T-cell (primary cell): ENCODE measurements at regions not wholly inside any gene's neighbourhood (a gene's known extent, or its start where the extent isn't known, plus 50 kb on each side); places are given as distances from the start of the nearest gene placed in this dataset.

Experiments used
- ATAC-seq, 4 experiments: fragments of 200-7000 bp in 3 of 4; fragments of 150-1000 bp in 1 of 4; cut with Tn5 transposase; replicated peaks in 1 of 4; 1 replicate in 3 of 4; 2 replicates in 1 of 4; pipeline ENCODE4 v1.10.0; 2021; ENCODE audit warnings: moderate library complexity in 3 of 4, mild to moderate bottlenecking in 2 of 4, moderate number of reproducible peaks in 1 of 4
- CTCF ChIA-PET, 2 donors: fragments of 300-600 bp; sonication (Branson Sonifier 250); formaldehyde crosslinking; loops; one replicate each; lab custom pipeline; 2022; ENCODE audit warnings: antibody characterized with exemption in 2 of 2; lab: Charles Lee
- POLR2A ChIA-PET, 2 donors: fragments of 300-600 bp; sonication (Branson Sonifier 250); formaldehyde crosslinking; loops; one replicate each; lab custom pipeline; 2022; ENCODE audit warnings: antibody characterized with exemption in 2 of 2; lab: Charles Lee
- DNase-seq, 35 experiments: peaks; one replicate each; pipeline versions ENCODE4 v3.0.0 to v3.0.0-alpha.2; 2013 to 2023
- H3K27ac ChIP-seq: one replicate; pipeline ENCODE4 v1.5.1; 2013; ENCODE audit warnings: low read length
- H3K27me3 ChIP-seq, 2 experiments: replicated peaks in 1 of 2; 1 replicate in 1 of 2; 2 replicates in 1 of 2; pipeline versions ENCODE4 v1.6.1 to v1.7.0; 2013; ENCODE audit warnings: low read length in 1 of 2, mixed read lengths in 1 of 2; ENCODE audit not compliant: control insufficient read depth in 2 of 2, insufficient read depth in 2 of 2; ENCODE audit errors: extremely low read depth in 1 of 2
- H3K36me3 ChIP-seq, 2 donors: 1 replicate in 1 of 2; 2 replicates in 1 of 2; pipeline versions ENCODE4 v1.6.1 to v1.7.0; 2013; ENCODE audit warnings: low read length in 1 of 2; ENCODE audit not compliant: control insufficient read depth in 2 of 2, insufficient read depth in 1 of 2; ENCODE audit errors: extremely low read depth in 1 of 2
- H3K4me1 ChIP-seq, 2 experiments: 1 replicate in 1 of 2; 2 replicates in 1 of 2; pipeline versions ENCODE4 v1.6.1 to v1.7.0; 2013; ENCODE audit warnings: low read length in 2 of 2, mixed read lengths in 1 of 2; ENCODE audit not compliant: insufficient read depth in 2 of 2, control insufficient read depth in 1 of 2; ENCODE audit errors: extremely low read depth in 1 of 2
- H3K4me3 ChIP-seq, 2 donors: 1 replicate in 1 of 2; 2 replicates in 1 of 2; pipeline versions ENCODE4 v1.5.1 to v1.7.0; 2013; ENCODE audit warnings: mild to moderate bottlenecking in 2 of 2, low read length in 1 of 2, moderate library complexity in 1 of 2; ENCODE audit not compliant: control insufficient read depth in 1 of 2; ENCODE audit errors: extremely low read depth in 1 of 2
- H3K9me3 ChIP-seq: 2 replicates; pipeline ENCODE4 v1.7.0; 2013
- H3K27ac Mint-ChIP-seq, 2 donors: one replicate each; pipeline ENCODE4 v1.8.0; 2020 to 2021; ENCODE audit warnings: mild to moderate bottlenecking in 2 of 2, mixed read lengths in 2 of 2
- H3K27me3 Mint-ChIP-seq, 2 donors: one replicate each; pipeline ENCODE4 v1.8.0; 2021 to 2022; ENCODE audit warnings: mixed read lengths in 2 of 2
- H3K36me3 Mint-ChIP-seq: one replicate; pipeline ENCODE4 v1.8.0; 2021; ENCODE audit warnings: mixed read lengths
- H3K4me1 Mint-ChIP-seq, 3 donors: one replicate each; pipeline ENCODE4 v1.8.0; 2020 to 2022; ENCODE audit warnings: mixed read lengths in 3 of 3, mild to moderate bottlenecking in 1 of 3
- H3K4me3 Mint-ChIP-seq, 3 donors: one replicate each; pipeline ENCODE4 v1.8.0; 2020 to 2022; ENCODE audit warnings: mild to moderate bottlenecking in 3 of 3, mixed read lengths in 3 of 3, moderate library complexity in 3 of 3
- H3K9me3 Mint-ChIP-seq, 3 donors: one replicate each; pipeline ENCODE4 v1.8.0; 2020 to 2022; ENCODE audit warnings: mixed read lengths in 3 of 3
- WGBS: methylation state at CpG from one replicate; pipeline ENCODE4 v1.1.5; 2013; ENCODE audit warnings: missing lambda C conversion rate; ENCODE audit not compliant: insufficient coverage; 5-methylcytosine and 5-hydroxymethylcytosine counted together

DNA sequence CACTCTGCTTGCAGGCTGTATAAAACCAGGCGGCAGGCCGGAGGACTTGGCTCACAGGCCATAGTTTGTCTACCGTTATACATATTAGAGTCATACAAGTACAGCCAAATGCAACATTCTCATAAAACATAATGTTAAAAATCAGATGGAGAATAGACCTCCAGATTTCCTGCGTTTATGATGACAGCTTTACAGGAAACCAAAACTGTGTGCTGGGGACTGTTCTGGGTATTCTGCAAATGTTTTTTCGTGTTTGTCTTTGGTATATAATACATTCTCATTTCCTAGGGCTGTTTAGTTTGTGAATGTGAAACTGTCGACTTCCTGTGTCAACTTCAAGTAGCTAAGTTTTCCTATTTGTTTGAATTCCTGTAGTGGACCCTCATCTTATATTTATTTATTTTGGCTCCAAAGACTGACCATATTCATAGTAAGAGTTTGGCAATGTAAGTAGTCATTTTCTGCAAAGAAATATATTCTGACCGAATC is 79.5 kb upstream of the FAM9C start:
- ATAC-seq (peak; percentile 68 to 81 (median 76)), DNase-seq (peak in 1 of 35 experiments; percentile 28)
- no CpG with 5 or more reads among the region's 7 CpGs for WGBS
- Histone ChIP-seq H3K36me3 (no peaks in the 10 kb centered on the region), H3K9me3 (no peaks in the 10 kb centered on the region), H3K27me3 (no peaks in the 10 kb centered on the region), H3K4me1 (peaks cover 15 to 22% of the 10 kb centered on the region in 2 experiments), H3K27ac (peak overlapping the region; percentile 80), H3K4me3 (no peak overlapping the region)
- Mint-ChIP-seq H3K4me1 (peaks cover 40 to 54% (median 48%) of the 10 kb centered on the region in 3 donors), H3K36me3 (no peaks in the 10 kb centered on the region), H3K27ac (peak overlapping the region; percentile 82 to 96), H3K27me3 (peaks cover 0 to 32% of the 10 kb centered on the region in 2 donors), H3K9me3 (no peaks in the 10 kb centered on the region), H3K4me3 (peak overlapping the region; percentile 7 to 57 (median 39))
- POLR2A ChIA-PET = interaction anchor here in 1 of 2 donors (0.6 to 1.2 kb wide), 2 partner anchors 28 to 146 kb away, joined by 3 to 5 read pairs; no protein-coding TSS in a partner anchor
- CTCF ChIA-PET = interaction anchor here (0.5 to 0.7 kb wide), 6 partner anchors 76 to 360 kb away, joined by 3 to 8 read pairs (median 4); no protein-coding TSS in a partner anchor

GRCh38 chrX:13123247-13123856 is 78.9 kb upstream of the FAM9C start:
- Histone ChIP-seq H3K4me1 (peaks cover 15 to 22% of the 10 kb centered on the region in 2 experiments), H3K27ac (peak overlapping the region; percentile 80), H3K36me3 (no peaks in the 10 kb centered on the region), H3K9me3 (no peaks in the 10 kb centered on the region), H3K4me3 (no peak overlapping the region), H3K27me3 (no peaks in the 10 kb centered on the region)
- Mint-ChIP-seq H3K4me1 (peaks cover 37 to 53% (median 46%) of the 10 kb centered on the region in 3 donors), H3K27ac (peak overlapping the region; percentile 82 to 96), H3K9me3 (no peaks in the 10 kb centered on the region), H3K27me3 (peaks cover 0 to 32% of the 10 kb centered on the region in 2 donors), H3K36me3 (no peaks in the 10 kb centered on the region), H3K4me3 (peak overlapping the region in 2 of 3 donors; percentile 39 to 57)
- DNase-seq (peak in 1 of 35 experiments; percentile 14), ATAC-seq (peak in 1 of 4 experiments; percentile 46)
- ChIA-PET POLR2A (interaction anchor here in 1 of 2 donors (0.5 to 1.2 kb wide), 2 partner anchors 29 to 300 kb away, joined by 5 to 7 read pairs; no protein-coding TSS in a partner anchor), CTCF (interaction anchor here (0.5 to 0.7 kb wide), 6 partner anchors 12 to 360 kb away, joined by 3 to 8 read pairs (median 4); no protein-coding TSS in a partner anchor)
- no CpG with 5 or more reads among the region's 5 CpGs for WGBS

GRCh38 chrX:13121020-13121555 is 76.7 kb upstream of the FAM9C start:
- no peak overlapping the region for H3K4me3 Mint-ChIP-seq
- Histone ChIP-seq H3K9me3 (no peaks in the 10 kb centered on the region), H3K4me3 (no peak overlapping the region), H3K36me3 (no peaks in the 10 kb centered on the region), H3K4me1 (peaks cover 15 to 22% of the 10 kb centered on the region in 2 experiments), H3K27me3 (no peaks in the 10 kb centered on the region), H3K27ac (no peak overlapping the region)
- peaks cover 26 to 41% (median 37%) of the 10 kb centered on the region in 3 donors for H3K4me1 Mint-ChIP-seq
- ATAC-seq = no peak
- ChIA-PET POLR2A (interaction anchor here (0.5 to 0.6 kb wide), 3 partner anchors 103 to 355 kb away, joined by 3 to 5 read pairs (median 4); no protein-coding TSS in a partner anchor), CTCF (interaction anchor here in 1 of 2 donors (0.8 kb wide), 1 partner anchor 73 kb away, joined by 9 read pairs; no protein-coding TSS in a partner anchor)
- H3K27ac Mint-ChIP-seq = no peak overlapping the region
- H3K36me3 Mint-ChIP-seq = no peaks in the 10 kb centered on the region
- no CpG with 5 or more reads among the region's 1 CpG for WGBS
- H3K27me3 Mint-ChIP-seq = peaks cover 0 to 35% of the 10 kb centered on the region in 2 donors
- peaks cover 0 to 9% (median 0%) of the 10 kb centered on the region in 3 donors for H3K9me3 Mint-ChIP-seq
- DNase-seq = no peak

GRCh38 chrX:13120017-13120416 is 75.6 kb upstream of the FAM9C start:
- no peak overlapping the region for H3K27ac Mint-ChIP-seq
- CTCF ChIA-PET = interaction anchor here in 1 of 2 donors (1.5 kb wide), 1 partner anchor 173 kb away, joined by 3 read pairs; no protein-coding TSS in a partner anchor
- POLR2A ChIA-PET = interaction anchor here in 1 of 2 donors (0.7 kb wide), 1 partner anchor 565 kb away, joined by 3 read pairs; no protein-coding TSS in a partner anchor

DNA sequence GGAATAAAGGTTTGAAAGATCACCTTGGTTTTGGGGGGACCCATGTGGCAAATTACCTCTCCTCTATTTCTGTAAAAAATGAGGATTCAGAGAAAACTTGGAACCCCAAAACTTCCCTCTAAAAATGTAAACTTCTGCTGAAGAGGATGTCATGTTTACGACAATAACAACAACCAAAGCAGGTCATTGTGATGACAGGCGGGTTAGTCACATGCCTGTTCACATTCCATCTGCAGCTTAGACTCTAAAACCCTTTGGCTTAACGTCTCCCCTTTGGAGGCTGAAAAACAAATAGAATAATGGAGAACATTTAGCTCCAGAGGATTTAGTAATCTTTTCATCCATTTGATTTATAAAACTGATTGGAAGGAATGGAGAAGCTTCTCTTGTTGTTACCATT is 75.0 kb upstream of the FAM9C start:
- H3K4me1 ChIP-seq = peaks cover 12 to 15% of the 10 kb centered on the region in 2 experiments
- CTCF ChIA-PET = interaction anchor here in 1 of 2 donors (1.5 kb wide), 1 partner anchor 173 kb away, joined by 3 read pairs; no protein-coding TSS in a partner anchor
- Mint-ChIP-seq H3K4me1 (peaks cover 16 to 29% (median 27%) of the 10 kb centered on the region in 3 donors), H3K4me3 (no peak overlapping the region), H3K9me3 (peaks cover 0 to 9% (median 2%) of the 10 kb centered on the region in 3 donors), H3K27me3 (peaks cover 0 to 32% of the 10 kb centered on the region in 2 donors), H3K36me3 (no peaks in the 10 kb centered on the region), H3K27ac (no peak overlapping the region)
- no peaks in the 10 kb centered on the region for H3K36me3 ChIP-seq
- DNase-seq = no peak
- WGBS = no CpG with 5 or more reads among the region's 3 CpGs
- POLR2A ChIA-PET = no interaction called here
- no peak overlapping the region for H3K4me3 ChIP-seq
- no peak overlapping the region for H3K27ac ChIP-seq
- H3K9me3 ChIP-seq = no peaks in the 10 kb centered on the region
- no peaks in the 10 kb centered on the region for H3K27me3 ChIP-seq
- ATAC-seq = no peak

More at GRCh38 chrX:13120017-13120416, 75.6 kb upstream of the FAM9C start:
- Mint-ChIP-seq H3K36me3 (no peaks in the 10 kb centered on the region), H3K4me1 (peaks cover 22 to 35% (median 33%) of the 10 kb centered on the region in 3 donors), H3K9me3 (peaks cover 0 to 9% (median 0%) of the 10 kb centered on the region in 3 donors), H3K27me3 (peaks cover 0 to 28% of the 10 kb centered on the region in 2 donors), H3K4me3 (no peak overlapping the region)
- DNase-seq = no peak
- Histone ChIP-seq H3K4me3 (no peak overlapping the region), H3K9me3 (no peaks in the 10 kb centered on the region), H3K27me3 (no peaks in the 10 kb centered on the region), H3K27ac (no peak overlapping the region), H3K4me1 (peaks cover 15 to 17% of the 10 kb centered on the region in 2 experiments), H3K36me3 (no peaks in the 10 kb centered on the region)
- WGBS = 100% methylated on average over 3 of the region's 7 CpGs
- ATAC-seq = no peak
